T-helper 2 cell treated with Interferon-gamma antibody and Interleukin-4, amounts not matched to agents 5 μg/mL and 100 μg/mL, for 36 hours (primary cell): ENCODE measurements at regions not wholly inside any gene's neighbourhood (a gene's known extent, or its start where the extent isn't known, plus 50 kb on each side); places are given as distances from the start of the nearest gene placed in this dataset.
A peak's percentile ranks its signal among the peaks of the same experiment; 100 is the strongest.

ENCODE experiments used
- DNase-seq: peaks from one replicate; pipeline ENCODE4 v3.0.0; 2021; ENCODE audit warnings: low spot score
- H3K27ac Mint-ChIP-seq: one replicate; pipeline ENCODE4 v1.8.0; 2021; ENCODE audit warnings: mild to moderate bottlenecking, mixed read lengths
- H3K27me3 Mint-ChIP-seq: one replicate; pipeline ENCODE4 v1.8.0; 2021; ENCODE audit warnings: low read depth, mixed read lengths
- H3K36me3 Mint-ChIP-seq: one replicate; pipeline ENCODE4 v1.8.0; 2021; ENCODE audit warnings: low read depth, mixed read lengths
- H3K4me1 Mint-ChIP-seq: one replicate; pipeline ENCODE4 v1.8.0; 2021; ENCODE audit warnings: low read depth, mixed read lengths
- H3K4me3 Mint-ChIP-seq: one replicate; pipeline ENCODE4 v1.8.0; 2022; ENCODE audit warnings: mild to moderate bottlenecking, moderate library complexity, mixed read lengths
- H3K9me3 Mint-ChIP-seq: one replicate; pipeline ENCODE4 v1.8.0; 2021; ENCODE audit warnings: mixed read lengths

DNA sequence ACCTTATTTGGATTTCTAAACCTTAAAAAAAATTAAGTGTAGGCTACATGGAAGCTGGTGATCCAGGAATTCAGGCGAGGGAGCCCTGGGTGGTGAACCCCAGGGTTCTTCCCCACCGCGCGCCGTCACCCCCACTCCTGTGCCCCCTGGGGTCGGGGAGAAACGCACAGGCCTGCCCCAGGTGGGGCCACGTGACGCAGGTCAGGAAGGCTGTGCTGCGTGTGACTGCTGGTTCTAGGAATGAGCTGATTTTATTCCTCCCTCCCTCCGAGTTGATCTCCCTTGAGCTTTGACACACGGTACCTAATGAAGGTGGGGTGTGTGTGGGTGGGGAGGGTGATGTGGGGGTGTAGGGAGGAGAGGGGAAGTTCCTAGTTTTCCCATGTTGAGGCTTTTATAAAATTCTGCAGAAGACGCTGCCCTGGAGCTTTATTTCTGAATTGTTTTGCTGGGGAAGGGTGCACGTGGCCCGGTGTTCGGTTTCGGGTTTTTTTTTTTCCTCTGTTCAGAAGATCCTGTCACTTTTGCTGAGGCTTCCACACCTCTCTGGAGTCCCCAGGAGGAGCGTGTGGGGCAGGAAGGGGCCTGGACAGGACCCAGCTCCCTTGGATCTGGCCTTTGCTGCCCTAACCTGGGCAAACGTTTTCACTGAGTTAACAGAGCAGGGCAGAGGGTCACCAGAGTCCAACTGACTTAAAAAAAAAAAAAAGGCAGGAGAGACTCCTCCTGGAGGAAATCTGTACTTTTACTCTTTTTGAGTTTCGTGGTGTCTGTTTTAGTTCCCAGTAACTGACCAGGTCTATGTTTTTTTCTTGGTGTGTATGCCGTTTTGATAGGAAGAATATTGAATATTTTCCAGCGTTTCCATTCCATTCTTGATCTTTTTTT lies 55.8 kb upstream of the GSE1 start:
- H3K27me3 Mint-ChIP-seq: peaks cover 4% of the 10 kb centered on the region
- H3K4me1 Mint-ChIP-seq: peaks cover 37% of the 10 kb centered on the region
- no peaks in the 10 kb centered on the region for H3K9me3 Mint-ChIP-seq
- DNase-seq: peak; percentile 52
- peaks cover 5% of the 10 kb centered on the region for H3K36me3 Mint-ChIP-seq
- peak overlapping the region; percentile 82 for H3K4me3 Mint-ChIP-seq
- H3K27ac Mint-ChIP-seq: peak overlapping the region; percentile 78

- Mint-ChIP-seq H3K4me1 (peaks cover 32% of the 10 kb centered on the region), H3K27ac (peak overlapping the region; percentile 78), H3K27me3 (no peaks in the 10 kb centered on the region), H3K9me3 (no peaks in the 10 kb centered on the region), H3K4me3 (peak overlapping the region; percentile 82), H3K36me3 (peaks cover 5% of the 10 kb centered on the region)
- no peak for DNase-seq
Observed at GRCh38 chr16:85557971-85558657, 55.0 kb upstream of the GSE1 start.

- H3K4me3 Mint-ChIP-seq: no peak overlapping the region
- no peaks in the 10 kb centered on the region for H3K27me3 Mint-ChIP-seq
- no peaks in the 10 kb centered on the region for H3K9me3 Mint-ChIP-seq
- H3K27ac Mint-ChIP-seq: no peak overlapping the region
- no peak for DNase-seq
- no peaks in the 10 kb centered on the region for H3K36me3 Mint-ChIP-seq
- peaks cover 29% of the 10 kb centered on the region for H3K4me1 Mint-ChIP-seq
Observed at GRCh38 chr16:85560932-85561247, 52.2 kb upstream of the GSE1 start.

- H3K4me1 Mint-ChIP-seq: peaks cover 29% of the 10 kb centered on the region
- H3K9me3 Mint-ChIP-seq: no peaks in the 10 kb centered on the region
- no peak overlapping the region for H3K27ac Mint-ChIP-seq
- H3K36me3 Mint-ChIP-seq: no peaks in the 10 kb centered on the region
- H3K4me3 Mint-ChIP-seq: no peak overlapping the region
- H3K27me3 Mint-ChIP-seq: no peaks in the 10 kb centered on the region
- DNase-seq: no peak
Observed at GRCh38 chr16:85561248-85562092, 51.7 kb upstream of the GSE1 start.

- no peaks in the 10 kb centered on the region for H3K9me3 Mint-ChIP-seq
- no peak overlapping the region for H3K4me3 Mint-ChIP-seq
Observed at GRCh38 chr16:85562093-85562786, 50.9 kb upstream of the GSE1 start.

DNA sequence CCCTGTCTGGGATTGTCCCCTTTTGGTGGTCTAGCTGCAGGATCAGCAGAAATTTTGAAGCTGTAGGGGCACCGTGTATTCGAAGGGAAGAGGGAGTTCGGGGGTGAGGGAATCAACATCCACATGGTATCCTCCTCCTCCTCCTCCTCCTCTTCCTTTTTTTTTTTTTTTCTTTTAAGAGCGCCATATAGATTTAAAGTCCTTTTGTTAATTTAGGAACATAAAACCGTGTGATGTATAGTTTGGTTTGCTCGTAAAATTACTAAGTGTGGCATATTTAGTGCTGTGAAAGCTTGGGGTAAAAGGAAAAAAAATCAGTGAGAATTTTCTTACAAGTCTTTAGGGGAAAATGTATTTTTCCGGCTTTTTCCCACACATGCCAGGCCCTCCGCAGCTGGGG lies 50.1 kb upstream of the GSE1 start:
- H3K9me3 Mint-ChIP-seq: no peaks in the 10 kb centered on the region

More at GRCh38 chr16:85562093-85562786, 50.9 kb upstream of the GSE1 start:
- Mint-ChIP-seq H3K36me3 (no peaks in the 10 kb centered on the region), H3K27ac (no peak overlapping the region), H3K4me1 (peaks cover 29% of the 10 kb centered on the region), H3K27me3 (no peaks in the 10 kb centered on the region)
- DNase-seq: no peak

More for the DNA sequence above, 50.1 kb upstream of the GSE1 start:
- H3K4me1 Mint-ChIP-seq: peaks cover 23% of the 10 kb centered on the region
- no peak overlapping the region for H3K4me3 Mint-ChIP-seq
- H3K27ac Mint-ChIP-seq: no peak overlapping the region
- H3K27me3 Mint-ChIP-seq: no peaks in the 10 kb centered on the region
- H3K36me3 Mint-ChIP-seq: peaks cover 2% of the 10 kb centered on the region
- no peak for DNase-seq
